ENCODE measurements at regions not wholly inside any gene's neighbourhood (a gene's known extent, or its start where the extent isn't known, plus 50 kb on each side); places are given as distances from the start of the nearest gene placed in this dataset.
A peak's percentile ranks its signal among the peaks of the same experiment; 100 is the strongest.

- DNase-seq (ENCODE audit: low read depth, low spot score), result no peak
Measured at GRCh38 chr6:3594201-3594600, 137.4 kb upstream of the SLC22A23 start.

- no peak for DNase-seq (ENCODE audit: low read depth, low spot score)
Measured at GRCh38 chr6:3593161-3593560, 136.3 kb upstream of the SLC22A23 start.

GRCh38 chr6:3592371-3592941, 135.6 kb upstream of the SLC22A23 start:
- peak; percentile 26 for DNase-seq (ENCODE audit: low read depth, low spot score)

GRCh38 chr6:3591970-3592369, 135.1 kb upstream of the SLC22A23 start:
- no peak for DNase-seq (ENCODE audit: low read depth, low spot score)

GRCh38 chr6:3587660-3588059, 130.8 kb upstream of the SLC22A23 start:
- DNase-seq (ENCODE audit: low read depth, low spot score), result no peak

GRCh38 chr6:3585320-3585935, 128.6 kb upstream of the SLC22A23 start:
- DNase-seq (ENCODE audit: low read depth, low spot score), result no peak

GRCh38 chr6:3584606-3585005, 127.8 kb upstream of the SLC22A23 start:
- no peak for DNase-seq (ENCODE audit: low read depth, low spot score)

- DNase-seq (ENCODE audit: low read depth, low spot score), result no peak
Measured at GRCh38 chr6:3581469-3581868, 124.6 kb upstream of the SLC22A23 start.

GRCh38 chr6:3579652-3580175, 122.9 kb upstream of the SLC22A23 start:
- DNase-seq (ENCODE audit: low read depth, low spot score), result no peak

GRCh38 chr6:3578981-3579380, 122.1 kb upstream of the SLC22A23 start:
- DNase-seq (ENCODE audit: low read depth, low spot score), result no peak

- DNase-seq (ENCODE audit: low read depth, low spot score), result no peak
Measured at GRCh38 chr6:3577517-3577916, 120.7 kb upstream of the SLC22A23 start.

GRCh38 chr6:3575701-3576100, 118.9 kb upstream of the SLC22A23 start:
- no peak for DNase-seq (ENCODE audit: low read depth, low spot score)

GRCh38 chr6:3575166-3575565, 118.3 kb upstream of the SLC22A23 start:
- no peak for DNase-seq (ENCODE audit: low read depth, low spot score)

- DNase-seq (ENCODE audit: low read depth, low spot score), result no peak
Measured at GRCh38 chr6:3573670-3574069, 116.8 kb upstream of the SLC22A23 start.

GRCh38 chr6:3571836-3572235, 115.0 kb upstream of the SLC22A23 start:
- no peak for DNase-seq (ENCODE audit: low read depth, low spot score)

GRCh38 chr6:3571250-3571681, 114.4 kb upstream of the SLC22A23 start:
- DNase-seq (ENCODE audit: low read depth, low spot score), result no peak

GRCh38 chr6:3569816-3570215, 113.0 kb upstream of the SLC22A23 start:
- no peak for DNase-seq (ENCODE audit: low read depth, low spot score)

GRCh38 chr6:3568396-3569082, 111.7 kb upstream of the SLC22A23 start:
- DNase-seq (ENCODE audit: low read depth, low spot score), result no peak

- no peak for DNase-seq (ENCODE audit: low read depth, low spot score)
Measured at GRCh38 chr6:3566812-3567211, 110.0 kb upstream of the SLC22A23 start.

GRCh38 chr6:3565291-3565690, 108.4 kb upstream of the SLC22A23 start:
- DNase-seq (ENCODE audit: low read depth, low spot score), result no peak

GRCh38 chr6:3561725-3562124, 104.9 kb upstream of the SLC22A23 start:
- peak; percentile 59 for DNase-seq (ENCODE audit: low read depth, low spot score)

GRCh38 chr6:3560211-3560610, 103.4 kb upstream of the SLC22A23 start:
- DNase-seq (ENCODE audit: low read depth, low spot score), result no peak

GRCh38 chr6:3559561-3559960, 102.7 kb upstream of the SLC22A23 start:
- DNase-seq (ENCODE audit: low read depth, low spot score), result no peak
